GM12865 (cell line): ENCODE measurements at regions not wholly inside any gene's neighbourhood (a gene's known extent, or its start where the extent isn't known, plus 50 kb on each side); places are given as distances from the start of the nearest gene placed in this dataset.

ENCODE experiments used
- DNase-seq: peaks from one replicate; pipeline ENCODE4 v3.0.0; 2010; ENCODE audit warnings: low read depth
- H3K4me3 ChIP-seq: 2 replicates; pipeline ENCODE4 v1.5.1; 2011; ENCODE audit warnings: mild to moderate bottlenecking, low read depth, low read length, control low read depth
- TF ChIP-seq, protein P1 (sequence below): IDR thresholded peaks from 2 replicates; pipeline ENCODE4 v1.5.1; 2011; ENCODE audit warnings: low read length, control low read depth, low read depth, inconsistent platforms; ENCODE audit not compliant: insufficient read depth; ENCODE audit errors: missing control alignments

- H3K4me3 ChIP-seq, result no peak overlapping the region
- DNase-seq, result no peak
- TF ChIP-seq, protein P1, sequence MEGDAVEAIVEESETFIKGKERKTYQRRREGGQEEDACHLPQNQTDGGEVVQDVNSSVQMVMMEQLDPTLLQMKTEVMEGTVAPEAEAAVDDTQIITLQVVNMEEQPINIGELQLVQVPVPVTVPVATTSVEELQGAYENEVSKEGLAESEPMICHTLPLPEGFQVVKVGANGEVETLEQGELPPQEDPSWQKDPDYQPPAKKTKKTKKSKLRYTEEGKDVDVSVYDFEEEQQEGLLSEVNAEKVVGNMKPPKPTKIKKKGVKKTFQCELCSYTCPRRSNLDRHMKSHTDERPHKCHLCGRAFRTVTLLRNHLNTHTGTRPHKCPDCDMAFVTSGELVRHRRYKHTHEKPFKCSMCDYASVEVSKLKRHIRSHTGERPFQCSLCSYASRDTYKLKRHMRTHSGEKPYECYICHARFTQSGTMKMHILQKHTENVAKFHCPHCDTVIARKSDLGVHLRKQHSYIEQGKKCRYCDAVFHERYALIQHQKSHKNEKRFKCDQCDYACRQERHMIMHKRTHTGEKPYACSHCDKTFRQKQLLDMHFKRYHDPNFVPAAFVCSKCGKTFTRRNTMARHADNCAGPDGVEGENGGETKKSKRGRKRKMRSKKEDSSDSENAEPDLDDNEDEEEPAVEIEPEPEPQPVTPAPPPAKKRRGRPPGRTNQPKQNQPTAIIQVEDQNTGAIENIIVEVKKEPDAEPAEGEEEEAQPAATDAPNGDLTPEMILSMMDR, result no peak
These were observed 412.6 kb upstream of the SHH start for GRCh38 chr7:156224833-156225225.

DNA sequence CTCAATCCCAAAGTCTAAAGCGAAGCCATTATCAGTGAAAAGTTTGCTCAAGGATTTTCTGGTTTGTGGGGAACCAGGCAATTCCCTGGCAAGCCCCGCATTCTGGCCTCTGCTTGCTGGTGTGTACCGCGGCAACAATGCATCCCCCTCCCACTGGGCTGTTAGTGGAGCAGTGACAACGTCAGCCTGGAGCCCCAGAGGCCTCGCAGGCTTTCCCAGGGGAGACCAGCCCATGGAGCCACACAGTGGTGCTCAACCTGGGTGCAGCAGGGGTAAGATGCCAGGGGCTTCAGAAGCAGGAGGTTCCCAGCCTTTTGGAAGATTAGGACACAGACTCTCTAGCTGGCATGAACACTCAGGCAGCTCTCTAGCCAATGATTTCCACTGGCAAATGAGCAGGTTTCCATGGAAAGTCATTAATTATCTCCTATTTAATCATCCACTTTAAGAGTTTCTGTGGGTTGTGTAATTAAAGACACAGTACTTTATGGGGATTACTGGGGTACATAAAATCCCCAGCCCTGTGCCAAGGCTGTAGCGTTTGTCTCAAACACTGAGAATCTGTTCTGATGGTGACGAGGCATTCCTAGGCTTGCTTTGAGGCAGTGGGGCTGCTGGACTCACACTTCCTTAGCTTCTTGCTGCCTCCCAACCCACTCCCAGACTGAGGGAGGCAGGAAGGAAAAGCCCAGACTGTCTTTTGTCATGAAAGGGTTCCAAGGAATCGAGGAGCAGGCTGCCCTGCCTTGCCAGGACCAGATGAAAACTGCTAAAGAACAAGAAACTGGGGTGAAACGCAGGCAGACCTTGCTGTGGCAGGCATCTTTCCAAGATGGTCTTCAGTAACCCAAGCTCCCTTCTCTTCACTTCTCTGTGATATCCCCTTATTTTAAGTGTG lies 411.9 kb upstream of the SHH start:
- no peak for DNase-seq
- TF ChIP-seq, protein P1, result no peak
- H3K4me3 ChIP-seq, result no peak overlapping the region

DNA sequence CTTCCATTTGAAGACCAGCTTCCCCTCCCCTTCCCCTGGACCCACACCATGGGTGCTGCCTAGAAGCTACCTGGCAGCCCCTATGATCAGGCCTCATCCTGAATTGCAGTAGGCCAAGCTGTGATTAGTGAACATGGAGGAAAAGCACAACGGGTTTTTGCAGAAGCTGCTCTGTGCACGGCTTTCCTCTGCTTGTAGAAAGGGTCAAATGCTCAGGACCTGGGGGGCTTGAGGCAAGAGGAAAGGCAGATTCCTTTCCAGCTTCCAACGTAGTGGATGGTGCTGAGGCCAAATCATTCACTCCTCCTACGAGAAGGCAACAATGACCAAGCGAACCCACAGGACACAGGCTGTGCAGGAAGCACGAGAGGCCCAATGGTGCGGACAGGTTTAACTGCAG lies 410.3 kb upstream of the SHH start:
- no peak overlapping the region for H3K4me3 ChIP-seq
- TF ChIP-seq, protein P1, result no peak
- DNase-seq, result no peak

GRCh38 chr7:156222151-156222550 lies 409.9 kb upstream of the SHH start:
- no peak overlapping the region for H3K4me3 ChIP-seq
- DNase-seq, result no peak
- TF ChIP-seq, protein P1, result no peak

- TF ChIP-seq, protein P1, result no peak
- no peak overlapping the region for H3K4me3 ChIP-seq
- no peak for DNase-seq
These were observed 408.4 kb upstream of the SHH start for GRCh38 chr7:156220701-156221100.

DNA sequence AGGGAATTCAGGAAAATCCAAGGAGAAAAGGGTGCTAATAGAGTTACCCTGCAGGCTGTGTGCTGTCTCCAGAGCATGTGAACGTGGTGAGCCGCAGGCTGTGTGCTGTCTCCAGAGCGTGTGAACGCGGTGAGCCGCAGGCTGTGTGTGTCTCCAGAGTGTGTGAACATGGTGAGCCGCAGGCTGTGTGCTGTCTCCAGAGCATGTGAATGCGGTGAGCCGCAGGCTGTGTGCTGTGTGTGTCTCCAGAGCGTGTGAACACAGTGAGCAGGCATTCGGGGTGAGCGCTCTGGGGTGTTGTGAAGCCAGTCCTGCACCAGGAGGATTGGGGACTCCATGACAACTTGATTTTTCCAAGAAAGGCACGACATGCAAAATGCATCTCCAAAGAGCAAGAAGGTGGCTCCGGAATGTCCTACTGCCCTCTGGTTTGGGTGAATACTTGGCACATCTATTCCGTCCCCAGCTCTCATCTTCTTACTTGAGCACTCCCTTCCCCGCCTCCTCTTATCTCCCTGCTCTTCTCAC lies 407.9 kb upstream of the SHH start:
- peak; percentile 38 for DNase-seq
- H3K4me3 ChIP-seq, result no peak overlapping the region
- TF ChIP-seq, protein P1, result no peak
